GM12892 (cell line): ENCODE measurements at regions not wholly inside any gene's neighbourhood (a gene's known extent, or its start where the extent isn't known, plus 50 kb on each side); places are given as distances from the start of the nearest gene placed in this dataset.

Experiments
- POLR2A ChIP-seq: IDR thresholded peaks from 2 replicates; pipeline ENCODE4 v1.6.1; 2011; ENCODE audit warnings: low read depth, low read length, control low read depth
- POLR2AphosphoS5 ChIP-seq: IDR thresholded peaks from 2 replicates; pipeline ENCODE4 v1.6.1; 2011; ENCODE audit warnings: low read depth, low read length, control low read depth
- TAF1 ChIP-seq: IDR thresholded peaks from 2 replicates; pipeline ENCODE4 v1.6.1; 2011; ENCODE audit warnings: low read depth, mild to moderate bottlenecking, control low read depth, low read length, borderline replicate concordance

GRCh38 chr2:19575641-19576040, 217.2 kb upstream of the OSR1 start:
- TF ChIP-seq POLR2AphosphoS5 (no peak), POLR2A (no peak), TAF1 (no peak)
